ENCODE measurements at regions not wholly inside any gene's neighbourhood (a gene's known extent, or its start where the extent isn't known, plus 50 kb on each side); places are given as distances from the start of the nearest gene placed in this dataset.
A peak's percentile ranks its signal among the peaks of the same experiment; 100 is the strongest.

- no peak overlapping the region for H3K27ac Mint-ChIP-seq
- H3K27me3 Mint-ChIP-seq (ENCODE audit: insufficient read depth) = peaks cover 2% of the 10 kb centered on the region
- no peak overlapping the region for H3K4me3 Mint-ChIP-seq
- H3K4me3 ChIP-seq (ENCODE audit: low read length) = no peak overlapping the region
- no peaks in the 10 kb centered on the region for H3K9me3 ChIP-seq (ENCODE audit: control insufficient read depth, low read length)
- H3K4me1 ChIP-seq (ENCODE audit: control insufficient read depth, insufficient read depth, low read length) = no peaks in the 10 kb centered on the region
- WGBS, 2 experiments (ENCODE audit: insufficient coverage in 1 of 2, insufficient read length in 1 of 2) = 91% methylated on average over 1 of the region's 1 CpG; no CpG with 5 or more reads in 1 of the 2 experiments
- DNase-seq = no peak
- no peaks in the 10 kb centered on the region for H3K9me3 Mint-ChIP-seq
- no peak overlapping the region for H3K27ac ChIP-seq (ENCODE audit: low read depth, low read length)
- no peaks in the 10 kb centered on the region for H3K36me3 Mint-ChIP-seq (ENCODE audit: low read depth)
- no peaks in the 10 kb centered on the region for H3K36me3 ChIP-seq (ENCODE audit: control insufficient read depth, insufficient read depth, low read length)
- no peaks in the 10 kb centered on the region for H3K27me3 ChIP-seq (ENCODE audit: control insufficient read depth, insufficient read depth, low read length, poor library complexity, severe bottlenecking)
- no peak for TF ChIP-seq CTCF (conservative IDR thresholded peaks at IDR 0.05)
- H3K9ac ChIP-seq (ENCODE audit: extremely low read depth, low read length, poor library complexity, severe bottlenecking) = no peak overlapping the region
- H3K4me1 Mint-ChIP-seq = peaks cover 7% of the 10 kb centered on the region
These were observed 100.6 kb downstream of the GTPBP8 start for GRCh38 chr3:113091417-113091816.

- DNase-seq = no peak
- Mint-ChIP-seq H3K9me3 (no peaks in the 10 kb centered on the region), H3K4me1 (peaks cover 3% of the 10 kb centered on the region), H3K36me3 (ENCODE audit: low read depth) (no peaks in the 10 kb centered on the region), H3K27ac (no peak overlapping the region), H3K4me3 (no peak overlapping the region), H3K27me3 (ENCODE audit: insufficient read depth) (peaks cover 2% of the 10 kb centered on the region)
- H3K27me3 ChIP-seq (ENCODE audit: control insufficient read depth, insufficient read depth, low read length, poor library complexity, severe bottlenecking) = no peaks in the 10 kb centered on the region
- H3K4me3 ChIP-seq (ENCODE audit: low read length) = no peak overlapping the region
- no peak overlapping the region for H3K9ac ChIP-seq (ENCODE audit: extremely low read depth, low read length, poor library complexity, severe bottlenecking)
- H3K4me1 ChIP-seq (ENCODE audit: control insufficient read depth, insufficient read depth, low read length) = no peaks in the 10 kb centered on the region
- 57 to 84% methylated on average over 1 to 3 of the region's 3 CpGs for WGBS, 2 experiments (ENCODE audit: insufficient coverage in 1 of 2, insufficient read length in 1 of 2)
- no peak for TF ChIP-seq CTCF (conservative IDR thresholded peaks at IDR 0.05)
- H3K9me3 ChIP-seq (ENCODE audit: control insufficient read depth, low read length) = no peaks in the 10 kb centered on the region
- no peaks in the 10 kb centered on the region for H3K36me3 ChIP-seq (ENCODE audit: control insufficient read depth, insufficient read depth, low read length)
- no peak overlapping the region for H3K27ac ChIP-seq (ENCODE audit: low read depth, low read length)
These were observed 102.0 kb downstream of the GTPBP8 start for GRCh38 chr3:113092746-113093145.

- Mint-ChIP-seq H3K27ac (no peak overlapping the region), H3K4me1 (peaks cover 3% of the 10 kb centered on the region), H3K27me3 (ENCODE audit: insufficient read depth) (no peaks in the 10 kb centered on the region), H3K9me3 (no peaks in the 10 kb centered on the region), H3K4me3 (no peak overlapping the region), H3K36me3 (ENCODE audit: low read depth) (no peaks in the 10 kb centered on the region)
- H3K9ac ChIP-seq (ENCODE audit: extremely low read depth, low read length, poor library complexity, severe bottlenecking) = no peak overlapping the region
- DNase-seq = no peak
- no peaks in the 10 kb centered on the region for H3K27me3 ChIP-seq (ENCODE audit: control insufficient read depth, insufficient read depth, low read length, poor library complexity, severe bottlenecking)
- 56 to 61% methylated on average over 6 to 7 of the region's 7 CpGs for WGBS, 2 experiments (ENCODE audit: insufficient coverage in 1 of 2, insufficient read length in 1 of 2)
- no peaks in the 10 kb centered on the region for H3K4me1 ChIP-seq (ENCODE audit: control insufficient read depth, insufficient read depth, low read length)
- H3K4me3 ChIP-seq (ENCODE audit: low read length) = no peak overlapping the region
- no peaks in the 10 kb centered on the region for H3K36me3 ChIP-seq (ENCODE audit: control insufficient read depth, insufficient read depth, low read length)
- H3K27ac ChIP-seq (ENCODE audit: low read depth, low read length) = peak overlapping the region; percentile 99
- TF ChIP-seq CTCF (conservative IDR thresholded peaks at IDR 0.05) = no peak
- no peaks in the 10 kb centered on the region for H3K9me3 ChIP-seq (ENCODE audit: control insufficient read depth, low read length)
These were observed 103.8 kb downstream of the GTPBP8 start for GRCh38 chr3:113094337-113095221.

All from endodermal cell (in vitro differentiated cells).